Body of pancreas (tissue), 4 donors: ENCODE measurements at regions not wholly inside any gene's neighbourhood (a gene's known extent, or its start where the extent isn't known, plus 50 kb on each side); places are given as distances from the start of the nearest gene placed in this dataset.

Experiments
- POLR2A ChIP-seq, 3 donors: fragments of 450-650 bp; IDR thresholded peaks; one replicate each; pipeline ENCODE4 v1.6.1; 2016; ENCODE audit warnings: antibody characterized with exemption in 3 of 3, mild to moderate bottlenecking in 2 of 3
- TF ChIP-seq, protein P1 (sequence below), 7 experiments: fragments of 450-650 bp in 4 of 7; fragments of 200-600 bp in 3 of 7; sonication (generic) in 3 of 7; IDR thresholded peaks; one replicate each; pipeline ENCODE4 v1.5.1; 2016 to 2019; ENCODE audit warnings: antibody characterized with exemption in 7 of 7

DNA sequence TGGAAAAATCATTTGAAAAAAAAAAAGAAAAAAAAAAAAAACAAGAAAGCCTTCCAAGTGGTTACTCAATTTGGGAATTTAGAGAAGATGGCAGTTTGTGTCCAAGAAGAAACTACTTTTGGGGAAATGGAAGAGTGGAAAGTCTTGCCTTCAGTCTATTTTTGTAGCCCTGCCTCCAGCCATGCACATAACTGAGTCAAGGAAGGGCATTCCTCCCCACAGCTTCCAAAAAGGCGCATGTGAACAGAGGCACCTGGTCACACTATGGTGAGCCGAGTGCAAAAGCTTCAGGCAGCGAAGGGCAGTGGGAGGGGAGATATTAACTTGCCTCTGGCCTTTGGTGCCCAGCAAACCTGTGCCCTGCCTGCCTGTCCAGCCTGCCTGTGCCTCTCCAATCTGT is 163.7 kb downstream of the SMIM20 start:
- TF ChIP-seq, protein P1, sequence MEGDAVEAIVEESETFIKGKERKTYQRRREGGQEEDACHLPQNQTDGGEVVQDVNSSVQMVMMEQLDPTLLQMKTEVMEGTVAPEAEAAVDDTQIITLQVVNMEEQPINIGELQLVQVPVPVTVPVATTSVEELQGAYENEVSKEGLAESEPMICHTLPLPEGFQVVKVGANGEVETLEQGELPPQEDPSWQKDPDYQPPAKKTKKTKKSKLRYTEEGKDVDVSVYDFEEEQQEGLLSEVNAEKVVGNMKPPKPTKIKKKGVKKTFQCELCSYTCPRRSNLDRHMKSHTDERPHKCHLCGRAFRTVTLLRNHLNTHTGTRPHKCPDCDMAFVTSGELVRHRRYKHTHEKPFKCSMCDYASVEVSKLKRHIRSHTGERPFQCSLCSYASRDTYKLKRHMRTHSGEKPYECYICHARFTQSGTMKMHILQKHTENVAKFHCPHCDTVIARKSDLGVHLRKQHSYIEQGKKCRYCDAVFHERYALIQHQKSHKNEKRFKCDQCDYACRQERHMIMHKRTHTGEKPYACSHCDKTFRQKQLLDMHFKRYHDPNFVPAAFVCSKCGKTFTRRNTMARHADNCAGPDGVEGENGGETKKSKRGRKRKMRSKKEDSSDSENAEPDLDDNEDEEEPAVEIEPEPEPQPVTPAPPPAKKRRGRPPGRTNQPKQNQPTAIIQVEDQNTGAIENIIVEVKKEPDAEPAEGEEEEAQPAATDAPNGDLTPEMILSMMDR (IDR thresholded peaks at IDR 0.05), result no peak
- no peak for TF ChIP-seq POLR2A (IDR thresholded peaks at IDR 0.05)
